Kidney (tissue), 13 donors: ENCODE measurements at regions not wholly inside any gene's neighbourhood (a gene's known extent, or its start where the extent isn't known, plus 50 kb on each side); places are given as distances from the start of the nearest gene placed in this dataset.

Source experiments
- DNase-seq, 5 donors: peaks; one replicate each; pipeline ENCODE4 v3.0.0-alpha.2; 2013 to 2020
- FAIRE-seq: peaks from 2 replicates; lab custom pipeline; 2012; peaks lifted over from hg19 to GRCh38; lab: Jason Lieb, UNC
- H3K27ac ChIP-seq, 2 donors: one replicate each; pipeline ENCODE4 v1.7.0; 2013; ENCODE audit warnings: low read depth in 2 of 2, low read length in 2 of 2, inconsistent platforms in 1 of 2
- H3K27me3 ChIP-seq: one replicate; pipeline ENCODE4 v1.7.1; 2013; ENCODE audit warnings: low read length, inconsistent platforms; ENCODE audit not compliant: control insufficient read depth, insufficient read depth
- H3K36me3 ChIP-seq, 3 donors: one replicate each; pipeline versions ENCODE4 v1.7.0 to v1.7.1; 2013; ENCODE audit warnings: low read length in 3 of 3, control low read depth in 1 of 3, inconsistent platforms in 1 of 3; ENCODE audit not compliant: insufficient read depth in 3 of 3, control insufficient read depth in 2 of 3
- H3K4me1 ChIP-seq, 3 donors: one replicate each; pipeline versions ENCODE4 v1.7.0 to v1.7.1; 2013; ENCODE audit warnings: low read length in 3 of 3, inconsistent platforms in 1 of 3, low read depth in 1 of 3; ENCODE audit not compliant: control insufficient read depth in 2 of 3, insufficient read depth in 2 of 3
- H3K4me3 ChIP-seq, 3 donors: one replicate each; pipeline versions ENCODE4 v1.7.0 to v1.8.1; 2013; ENCODE audit warnings: low read length in 3 of 3, control low read depth in 1 of 3, inconsistent platforms in 1 of 3
- H3K9ac ChIP-seq, 3 donors: one replicate each; pipeline versions ENCODE4 v1.7.0 to v1.7.1; 2013; ENCODE audit warnings: low read length in 3 of 3, control low read depth in 1 of 3, inconsistent platforms in 1 of 3
- H3K9me3 ChIP-seq, 3 donors: one replicate each; pipeline versions ENCODE4 v1.7.0 to v1.7.1; 2013; ENCODE audit warnings: low read length in 3 of 3, control low read depth in 1 of 3, inconsistent platforms in 1 of 3; ENCODE audit not compliant: control insufficient read depth in 2 of 3, insufficient read depth in 1 of 3
- intact Hi-C: fragments of 100-400 bp; cut with DNase I; formaldehyde crosslinking; loops from one replicate; pipeline ENCODE4 v1.11.1; 2022
- TF ChIP-seq, protein P1 (sequence below): IDR thresholded peaks from 3 replicates; pipeline ENCODE4 v1.5.1; 2012; ENCODE audit warnings: mild to moderate bottlenecking, moderate library complexity, borderline replicate concordance; ENCODE audit not compliant: insufficient read depth; ENCODE audit errors: extremely low read depth
- donor health status: control.
- donor health status: control.
- donor health status: control.
- donor health status: control.
- donor health status: control.
- donor health status: DM: yes; HTN: yes; CAD: no.
- donor health status: Normal renal cell carcinoma (clear cell type).

DNA sequence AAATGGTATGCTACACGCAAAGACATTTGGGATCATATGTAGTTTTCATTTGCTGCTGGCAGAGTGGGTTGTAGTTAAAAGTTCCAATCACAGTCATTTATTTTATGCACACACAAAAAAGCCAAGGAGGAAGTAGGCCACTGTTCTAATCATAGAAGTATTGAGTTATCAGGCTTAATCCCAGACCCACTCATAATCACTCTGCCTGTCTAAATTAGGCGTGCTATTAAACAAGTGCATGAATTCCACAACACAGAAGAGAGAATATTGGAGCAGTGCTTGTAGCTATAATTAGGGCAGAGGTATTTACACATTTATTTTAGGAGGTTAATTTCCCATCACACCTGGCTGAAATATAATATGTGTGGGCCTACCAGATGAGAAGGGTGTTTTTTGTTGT is 65.7 kb upstream of the FIGN start:
- TF ChIP-seq, protein P1, sequence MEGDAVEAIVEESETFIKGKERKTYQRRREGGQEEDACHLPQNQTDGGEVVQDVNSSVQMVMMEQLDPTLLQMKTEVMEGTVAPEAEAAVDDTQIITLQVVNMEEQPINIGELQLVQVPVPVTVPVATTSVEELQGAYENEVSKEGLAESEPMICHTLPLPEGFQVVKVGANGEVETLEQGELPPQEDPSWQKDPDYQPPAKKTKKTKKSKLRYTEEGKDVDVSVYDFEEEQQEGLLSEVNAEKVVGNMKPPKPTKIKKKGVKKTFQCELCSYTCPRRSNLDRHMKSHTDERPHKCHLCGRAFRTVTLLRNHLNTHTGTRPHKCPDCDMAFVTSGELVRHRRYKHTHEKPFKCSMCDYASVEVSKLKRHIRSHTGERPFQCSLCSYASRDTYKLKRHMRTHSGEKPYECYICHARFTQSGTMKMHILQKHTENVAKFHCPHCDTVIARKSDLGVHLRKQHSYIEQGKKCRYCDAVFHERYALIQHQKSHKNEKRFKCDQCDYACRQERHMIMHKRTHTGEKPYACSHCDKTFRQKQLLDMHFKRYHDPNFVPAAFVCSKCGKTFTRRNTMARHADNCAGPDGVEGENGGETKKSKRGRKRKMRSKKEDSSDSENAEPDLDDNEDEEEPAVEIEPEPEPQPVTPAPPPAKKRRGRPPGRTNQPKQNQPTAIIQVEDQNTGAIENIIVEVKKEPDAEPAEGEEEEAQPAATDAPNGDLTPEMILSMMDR, result no peak
- intact Hi-C loops, result no loop called here
- Histone ChIP-seq H3K36me3 (no peaks in the 10 kb centered on the region), H3K4me3 (no peak overlapping the region), H3K4me1 (no peaks in the 10 kb centered on the region), H3K27ac (no peak overlapping the region), H3K27me3 (no peaks in the 10 kb centered on the region), H3K9me3 (no peaks in the 10 kb centered on the region), H3K9ac (no peak overlapping the region)
- FAIRE-seq (no peak), DNase-seq (no peak)

DNA sequence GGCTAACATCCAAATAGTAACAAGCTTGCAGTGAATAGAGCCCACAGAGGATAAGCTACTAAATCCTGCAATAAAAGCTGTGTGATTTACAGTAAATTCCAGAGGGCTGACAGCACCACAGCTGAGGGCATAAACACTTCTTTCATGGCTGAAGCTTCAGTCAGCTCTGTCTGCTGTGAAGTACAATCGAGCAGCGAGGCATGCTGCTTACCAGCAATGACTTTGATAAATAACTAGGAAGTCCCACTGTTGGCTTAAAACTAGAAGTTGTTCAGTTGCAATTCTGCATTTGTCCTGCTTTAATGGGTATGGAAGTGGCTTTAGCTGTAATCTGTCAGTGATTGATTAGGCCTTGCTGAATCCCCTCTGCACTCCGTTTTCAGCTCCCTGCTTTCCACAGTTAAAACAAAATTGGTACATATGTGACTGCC is 65.2 kb upstream of the FIGN start:
- FAIRE-seq, result no peak
- TF ChIP-seq, protein P1, result no peak
- intact Hi-C loops, result no loop called here
- no peaks in the 10 kb centered on the region for H3K4me1 ChIP-seq
- DNase-seq, result peak in 4 of 5 donors; percentile 71 to 95 (median 88)
- no peaks in the 10 kb centered on the region for H3K27me3 ChIP-seq
- no peaks in the 10 kb centered on the region for H3K36me3 ChIP-seq
- H3K9ac ChIP-seq, result no peak overlapping the region
- H3K9me3 ChIP-seq, result no peaks in the 10 kb centered on the region
- no peak overlapping the region for H3K4me3 ChIP-seq
- H3K27ac ChIP-seq, result no peak overlapping the region

DNA sequence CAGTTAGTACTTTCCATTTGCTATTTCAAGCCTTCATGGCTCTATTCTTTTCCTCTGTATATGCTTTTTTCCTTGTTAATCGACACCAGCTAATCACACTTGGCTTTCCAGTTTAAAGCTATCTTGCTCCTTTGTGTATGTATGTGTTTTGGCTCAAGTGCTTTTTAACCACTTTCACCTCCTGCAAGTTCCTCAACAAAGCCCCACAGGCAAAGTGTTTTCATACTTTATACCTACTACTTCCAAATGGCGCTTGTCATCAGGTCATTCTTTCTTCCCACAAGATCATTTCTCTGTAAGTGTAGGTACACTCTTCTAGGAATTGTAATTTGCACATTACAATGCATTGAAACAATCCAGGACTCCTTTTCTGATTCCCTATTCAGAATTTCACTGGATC is 64.0 kb upstream of the FIGN start:
- Histone ChIP-seq H3K9ac (no peak overlapping the region), H3K27ac (no peak overlapping the region), H3K4me3 (no peak overlapping the region), H3K36me3 (no peaks in the 10 kb centered on the region), H3K4me1 (no peaks in the 10 kb centered on the region), H3K9me3 (no peaks in the 10 kb centered on the region), H3K27me3 (no peaks in the 10 kb centered on the region)
- no peak for FAIRE-seq
- DNase-seq, result no peak
- TF ChIP-seq, protein P1, result no peak
- intact Hi-C loops, result no loop called here

DNA sequence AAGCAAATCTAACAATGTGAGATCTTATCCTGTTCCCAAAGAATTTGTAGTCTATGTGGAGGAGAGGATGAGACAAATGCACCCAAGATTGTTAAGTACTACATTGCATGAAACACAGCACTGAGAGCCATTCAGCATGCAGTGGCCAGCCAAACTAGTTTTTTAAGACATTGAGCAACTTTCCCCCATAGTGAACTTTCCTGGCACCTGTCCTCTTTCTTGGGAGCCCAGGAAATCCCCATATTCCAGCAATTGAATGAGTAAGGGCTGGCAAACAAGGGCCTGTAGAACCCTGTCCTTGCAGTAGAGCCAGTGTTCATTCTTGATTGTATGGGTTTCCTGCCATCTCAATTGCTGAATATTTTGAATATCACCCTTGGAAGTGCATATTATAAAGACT is 58.8 kb upstream of the FIGN start:
- Histone ChIP-seq H3K9me3 (no peaks in the 10 kb centered on the region), H3K9ac (no peak overlapping the region), H3K27ac (no peak overlapping the region), H3K27me3 (no peaks in the 10 kb centered on the region), H3K4me3 (no peak overlapping the region), H3K36me3 (no peaks in the 10 kb centered on the region), H3K4me1 (no peaks in the 10 kb centered on the region)
- TF ChIP-seq, protein P1, result no peak
- DNase-seq (no peak), FAIRE-seq (no peak)
- intact Hi-C loops, result no loop called here
